K562 (cell line): ENCODE measurements at regions not wholly inside any gene's neighbourhood (a gene's known extent, or its start where the extent isn't known, plus 50 kb on each side); places are given as distances from the start of the nearest gene placed in this dataset.
A peak's percentile ranks its signal among the peaks of the same experiment; 100 is the strongest.

ENCODE experiments used
- ATAC-seq: fragments of 200-7000 bp; cut with Tn5 transposase; 3 replicates; pipeline ENCODE4 v1.9.1; 2020; ENCODE audit warnings: moderate library complexity
- BruUV-seq: library from RNA; stranded (reverse); fragments of 400-500 nt; replicated peaks from 2 replicates; lab custom pipeline; 2021; lab: Mats Ljungman, UMichigan
- CTCF ChIA-PET: fragments of 300-600 bp; formaldehyde crosslinking; extraction: SDS; loops from one replicate; lab custom pipeline; 2021; ENCODE audit warnings: low intra/inter-chr PET ratio; lab: Yijun Ruan, JAX
- POLR2A ChIA-PET: fragments of 300-600, 350-650 bp; sonication (Branson Sonifier 250); formaldehyde crosslinking; extraction: SDS; loops from one replicate; lab custom pipeline; 2021; ENCODE audit warnings: antibody characterized with exemption, inconsistent platforms; lab: Yijun Ruan, JAX
- DNase-seq, 4 experiments: peaks; one replicate each; pipeline versions ENCODE4 v3.0.0 to v3.0.0-alpha.2; 2011 to 2018; ENCODE audit warnings: low spot score in 3 of 4, mixed read lengths in 3 of 4; ENCODE audit errors: extremely low read depth in 1 of 4
- FAIRE-seq: peaks from 2 replicates; lab custom pipeline; 2011; peaks lifted over from hg19 to GRCh38; lab: Jason Lieb, UNC
- H2AFZ ChIP-seq: 2 replicates; pipeline ENCODE4 v1.6.0; 2011; ENCODE audit warnings: low read depth, low read length, control low read depth, inconsistent platforms
- H3K27ac ChIP-seq: fragments of 200-600 bp; 3 replicates; pipeline ENCODE4 v1.8.0; 2011; ENCODE audit warnings: low read depth, mild to moderate bottlenecking, control low read depth, inconsistent platforms, low read length, moderate library complexity, mixed read lengths; ENCODE audit errors: extremely low read depth
- H3K27me3 ChIP-seq, 2 experiments: fragments of 300-600 bp in 1 of 2; 2 replicates in 1 of 2; 3 replicates in 1 of 2; pipeline versions ENCODE4 v1.6.0 to v1.8.0; 2011; ENCODE audit warnings: inconsistent platforms in 2 of 2, low read length in 2 of 2, mild to moderate bottlenecking in 1 of 2, mixed read lengths in 1 of 2, moderate library complexity in 1 of 2; ENCODE audit not compliant: control insufficient read depth in 2 of 2, insufficient read depth in 2 of 2
- H3K36me3 ChIP-seq: fragments of 300-600 bp; 3 replicates; pipeline ENCODE4 v1.8.0; 2011; ENCODE audit warnings: mild to moderate bottlenecking, low read length, inconsistent platforms; ENCODE audit not compliant: control insufficient read depth, insufficient read depth
- H3K4me1 ChIP-seq, 2 experiments: fragments of 200-600 bp in 1 of 2; replicated peaks in 1 of 2; 2 replicates in 1 of 2; 3 replicates in 1 of 2; pipeline versions ENCODE4 v1.5.1 to v1.8.0; 2011; ENCODE audit warnings: inconsistent platforms in 2 of 2, low read length in 2 of 2, mild to moderate bottlenecking in 1 of 2, mixed read lengths in 1 of 2, moderate library complexity in 1 of 2; ENCODE audit not compliant: control insufficient read depth in 2 of 2, insufficient read depth in 2 of 2
- H3K4me2 ChIP-seq: 2 replicates; pipeline ENCODE4 v1.6.1; 2011; ENCODE audit warnings: low read length, control low read depth, inconsistent platforms, mixed read lengths; ENCODE audit not compliant: insufficient read depth
- H3K4me3 ChIP-seq: fragments of 200-600 bp; sonication (generic), shearing (Covaris generic); 2 replicates; pipeline ENCODE4 v1.5.1; 2016; ENCODE audit warnings: control low read depth, inconsistent platforms
- H3K79me2 ChIP-seq: fragments of 200-600 bp; 3 replicates; pipeline ENCODE4 v1.8.0; 2011; ENCODE audit warnings: low read length, inconsistent platforms; ENCODE audit not compliant: control insufficient read depth, insufficient read depth
- H3K9ac ChIP-seq, 2 experiments: 2 replicates each; pipeline versions ENCODE4 v1.6.0 to v1.6.1; 2011; ENCODE audit warnings: low read depth in 2 of 2, low read length in 2 of 2, control low read depth in 1 of 2, inconsistent platforms in 1 of 2, mild to moderate bottlenecking in 1 of 2, mixed read lengths in 1 of 2; ENCODE audit not compliant: insufficient read depth in 1 of 2
- H3K9me1 ChIP-seq: one replicate; pipeline ENCODE4 v1.6.0; 2011; ENCODE audit warnings: inconsistent platforms, mild to moderate bottlenecking, low read length, moderate library complexity; ENCODE audit not compliant: control insufficient read depth, insufficient read depth
- H3K9me3 ChIP-seq: replicated peaks from 2 replicates; pipeline ENCODE4 v1.5.1; 2011; ENCODE audit warnings: low read depth, low read length, inconsistent platforms; ENCODE audit not compliant: control insufficient read depth, insufficient read depth
- H4K20me1 ChIP-seq: replicated peaks from 2 replicates; pipeline ENCODE4 v1.6.1; 2011; ENCODE audit warnings: low read length, inconsistent platforms, mixed read lengths; ENCODE audit not compliant: control insufficient read depth, insufficient read depth
- BCOR ChIP-seq: fragments of 450-650 bp; IDR thresholded peaks from 2 replicates; pipeline ENCODE4 v1.6.1; 2016
- FOXP1 ChIP-seq: sonication (generic); formaldehyde crosslinking; IDR thresholded peaks from 2 replicates; pipeline ENCODE4 v1.8.0; 2022; ENCODE audit warnings: mild to moderate bottlenecking, missing genetic modification reagents
- RBM25 ChIP-seq: fragments of 200-400 bp; formaldehyde crosslinking; IDR thresholded peaks from 2 replicates; pipeline ENCODE4 v1.6.1; 2018; ENCODE audit warnings: low read length, low read depth, moderate library complexity; ENCODE audit not compliant: severe bottlenecking
- ZFP36 ChIP-seq: fragments of 150-350 bp; IDR thresholded peaks from 2 replicates; pipeline ENCODE4 v1.6.1; 2018; ENCODE audit warnings: low read length, low read depth; ENCODE audit not compliant: partially characterized antibody
- ZNF146 ChIP-seq: IDR thresholded peaks from one replicate; pipeline ENCODE4 v1.6.1; 2018; ENCODE audit warnings: missing compliant biosample characterization; ENCODE audit not compliant: unreplicated experiment
- WGBS: fragments of 100-300 bp; shearing (Covaris generic); methylation state at CpG from one replicate; pipeline ENCODE4 v1.1.6; 2016; ENCODE audit warnings: low coverage, mixed read lengths; ENCODE audit not compliant: insufficient coverage; ENCODE audit errors: missing lambda C conversion rate; 5-methylcytosine and 5-hydroxymethylcytosine counted together
- in situ Hi-C: fragments of 300-500 bp; cut with MboI; formaldehyde crosslinking; loops from 4 replicates; pipeline ENCODE4 v1.15.0; 2018; ENCODE audit warnings: inconsistent platforms, mixed read lengths
- intact Hi-C: fragments of 100-400 bp; cut with micrococcal nuclease; formaldehyde crosslinking; loops from 2 replicates; pipeline ENCODE4 v1.14.2; 2022
- TF ChIP-seq, protein P1 (sequence below): fragments of 450-650 bp; IDR thresholded peaks from 2 replicates; pipeline ENCODE4 v1.7.0; 2016; ENCODE audit warnings: borderline replicate concordance

DNA sequence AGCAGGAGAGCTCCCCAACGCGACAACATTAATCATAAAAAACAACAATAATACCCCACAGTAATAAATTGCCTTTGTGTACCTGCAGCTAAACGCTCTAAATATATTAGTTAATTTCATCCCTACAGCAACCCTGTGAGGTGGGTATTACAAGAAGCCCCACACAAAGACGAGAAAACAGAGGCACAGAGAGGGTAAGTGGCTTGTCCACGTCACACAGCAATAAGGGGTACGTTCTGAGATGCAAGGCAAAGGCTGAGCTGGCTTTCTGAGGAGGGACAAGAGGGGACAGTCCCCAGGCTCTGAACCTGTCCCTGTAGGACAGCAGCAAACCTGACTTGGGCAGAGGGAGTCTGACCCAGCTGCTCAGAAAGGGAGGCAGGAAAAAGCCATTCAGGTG is 78.2 kb downstream of the NCOR2 start:
- H3K36me3 ChIP-seq = peaks cover 36% of the 10 kb centered on the region; the same call in 2 of the 3 replicates
- H3K4me2 ChIP-seq = no peak overlapping the region
- no TSS peak for BruUV-seq
- FAIRE-seq = no peak
- ChIA-PET CTCF (no interaction called here), POLR2A (interaction anchor here (0.6 to 1.2 kb wide), 3 partner anchors 9 to 73 kb away, joined by 3 to 4 read pairs (median 3); no protein-coding TSS in a partner anchor)
- no peaks in the 10 kb centered on the region for H3K27me3 ChIP-seq
- DNase-seq = no peak
- no peak overlapping the region for H3K27ac ChIP-seq
- peaks cover 51% of the 10 kb centered on the region for H4K20me1 ChIP-seq
- H3K79me2 ChIP-seq = peaks cover 51% of the 10 kb centered on the region
- no peak overlapping the region for H3K4me3 ChIP-seq
- peak; percentile 77 for TF ChIP-seq RBM25
- TF ChIP-seq BCOR = peak; percentile 18; the same call in 1 of the 2 replicates
- TF ChIP-seq, protein P1, sequence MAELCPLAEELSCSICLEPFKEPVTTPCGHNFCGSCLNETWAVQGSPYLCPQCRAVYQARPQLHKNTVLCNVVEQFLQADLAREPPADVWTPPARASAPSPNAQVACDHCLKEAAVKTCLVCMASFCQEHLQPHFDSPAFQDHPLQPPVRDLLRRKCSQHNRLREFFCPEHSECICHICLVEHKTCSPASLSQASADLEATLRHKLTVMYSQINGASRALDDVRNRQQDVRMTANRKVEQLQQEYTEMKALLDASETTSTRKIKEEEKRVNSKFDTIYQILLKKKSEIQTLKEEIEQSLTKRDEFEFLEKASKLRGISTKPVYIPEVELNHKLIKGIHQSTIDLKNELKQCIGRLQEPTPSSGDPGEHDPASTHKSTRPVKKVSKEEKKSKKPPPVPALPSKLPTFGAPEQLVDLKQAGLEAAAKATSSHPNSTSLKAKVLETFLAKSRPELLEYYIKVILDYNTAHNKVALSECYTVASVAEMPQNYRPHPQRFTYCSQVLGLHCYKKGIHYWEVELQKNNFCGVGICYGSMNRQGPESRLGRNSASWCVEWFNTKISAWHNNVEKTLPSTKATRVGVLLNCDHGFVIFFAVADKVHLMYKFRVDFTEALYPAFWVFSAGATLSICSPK = no peak
- no peak for TF ChIP-seq ZNF146 (CRISPR knock-in tag)
- no peak for TF ChIP-seq FOXP1 (CRISPR knock-in tag)
- TF ChIP-seq ZFP36 = peak; percentile 59
- no peak for ATAC-seq
- H3K9me1 ChIP-seq = peaks cover 12% of the 10 kb centered on the region
- peak overlapping the region in 1 of 2 experiments; percentile 80; a peak in 1 of 4 replicates for H3K9ac ChIP-seq
- peaks cover 48 to 84% of the 10 kb centered on the region in 2 experiments for H3K4me1 ChIP-seq
- in situ Hi-C loops (no loop called here), intact Hi-C loops (no loop called here)
- H3K9me3 ChIP-seq = no peaks in the 10 kb centered on the region
- WGBS = 66% methylated on average over 5 of the region's 6 CpGs
- H2AFZ ChIP-seq = no peak overlapping the region
